ENCODE measurements at regions not wholly inside any gene's neighbourhood (a gene's known extent, or its start where the extent isn't known, plus 50 kb on each side); places are given as distances from the start of the nearest gene placed in this dataset.

GRCh38 chr18:54076166-54076565, 148.3 kb downstream of the MBD2 start:
- no peak overlapping the region for H3K4me3 ChIP-seq (ENCODE audit: low read length)
- H4K20me1 ChIP-seq (ENCODE audit: insufficient read depth, low read depth, low read length), result no peaks in the 10 kb centered on the region
- H3K36me3 ChIP-seq (ENCODE audit: insufficient read depth, low read length), result no peaks in the 10 kb centered on the region
- H3K27ac ChIP-seq (ENCODE audit: low read length), result no peak overlapping the region
- no peak overlapping the region for H3K9ac ChIP-seq (ENCODE audit: low read length)
- no peak for DNase-seq
- no peaks in the 10 kb centered on the region for H3K9me2 ChIP-seq (replicated peaks; ENCODE audit: insufficient read depth, low read length)
- H3K4me2 ChIP-seq (ENCODE audit: low read depth, low read length, poor library complexity, severe bottlenecking), result no peak overlapping the region
- no peaks in the 10 kb centered on the region for H3K79me2 ChIP-seq (ENCODE audit: low read length)
- H3K9me3 ChIP-seq (ENCODE audit: low read length), result no peaks in the 10 kb centered on the region
- no peaks in the 10 kb centered on the region for H3K4me1 ChIP-seq (ENCODE audit: low read length)
- no peak overlapping the region for H2AFZ ChIP-seq (ENCODE audit: low read length)
- no peaks in the 10 kb centered on the region for H3K27me3 ChIP-seq (ENCODE audit: low read length)

GRCh38 chr18:54075689-54076088, 148.8 kb downstream of the MBD2 start:
- no peaks in the 10 kb centered on the region for H3K4me1 ChIP-seq (ENCODE audit: low read length)
- no peak overlapping the region for H2AFZ ChIP-seq (ENCODE audit: low read length)
- H4K20me1 ChIP-seq (ENCODE audit: insufficient read depth, low read depth, low read length), result no peaks in the 10 kb centered on the region
- H3K9me2 ChIP-seq (replicated peaks; ENCODE audit: insufficient read depth, low read length), result no peaks in the 10 kb centered on the region
- H3K79me2 ChIP-seq (ENCODE audit: low read length), result no peaks in the 10 kb centered on the region
- H3K36me3 ChIP-seq (ENCODE audit: insufficient read depth, low read length), result no peaks in the 10 kb centered on the region
- no peak overlapping the region for H3K27ac ChIP-seq (ENCODE audit: low read length)
- H3K4me2 ChIP-seq (ENCODE audit: low read depth, low read length, poor library complexity, severe bottlenecking), result no peak overlapping the region
- no peak for DNase-seq
- H3K27me3 ChIP-seq (ENCODE audit: low read length), result no peaks in the 10 kb centered on the region
- H3K9ac ChIP-seq (ENCODE audit: low read length), result no peak overlapping the region
- H3K9me3 ChIP-seq (ENCODE audit: low read length), result no peaks in the 10 kb centered on the region
- H3K4me3 ChIP-seq (ENCODE audit: low read length), result no peak overlapping the region

- H3K9ac ChIP-seq (ENCODE audit: low read length), result no peak overlapping the region
- no peak overlapping the region for H3K4me3 ChIP-seq (ENCODE audit: low read length)
- no peaks in the 10 kb centered on the region for H3K36me3 ChIP-seq (ENCODE audit: insufficient read depth, low read length)
- H3K4me1 ChIP-seq (ENCODE audit: low read length), result no peaks in the 10 kb centered on the region
- no peak for DNase-seq
- H4K20me1 ChIP-seq (ENCODE audit: insufficient read depth, low read depth, low read length), result no peaks in the 10 kb centered on the region
- H3K4me2 ChIP-seq (ENCODE audit: low read depth, low read length, poor library complexity, severe bottlenecking), result no peak overlapping the region
- H2AFZ ChIP-seq (ENCODE audit: low read length), result no peak overlapping the region
- H3K27ac ChIP-seq (ENCODE audit: low read length), result no peak overlapping the region
- H3K27me3 ChIP-seq (ENCODE audit: low read length), result no peaks in the 10 kb centered on the region
- no peaks in the 10 kb centered on the region for H3K9me2 ChIP-seq (replicated peaks; ENCODE audit: insufficient read depth, low read length)
- H3K79me2 ChIP-seq (ENCODE audit: low read length), result no peaks in the 10 kb centered on the region
- no peaks in the 10 kb centered on the region for H3K9me3 ChIP-seq (ENCODE audit: low read length)
Measured at GRCh38 chr18:54069729-54070128, 154.7 kb downstream of the MBD2 start.

- Histone ChIP-seq H4K20me1 (ENCODE audit: insufficient read depth, low read depth, low read length) (no peaks in the 10 kb centered on the region), H3K9ac (ENCODE audit: low read length) (no peak overlapping the region), H3K27me3 (ENCODE audit: low read length) (no peaks in the 10 kb centered on the region), H3K27ac (ENCODE audit: low read length) (no peak overlapping the region), H2AFZ (ENCODE audit: low read length) (no peak overlapping the region), H3K9me3 (ENCODE audit: low read length) (no peaks in the 10 kb centered on the region), H3K4me2 (ENCODE audit: low read depth, low read length, poor library complexity, severe bottlenecking) (no peak overlapping the region), H3K4me1 (ENCODE audit: low read length) (no peaks in the 10 kb centered on the region), H3K9me2 (replicated peaks; ENCODE audit: insufficient read depth, low read length) (no peaks in the 10 kb centered on the region), H3K4me3 (ENCODE audit: low read length) (no peak overlapping the region), H3K79me2 (ENCODE audit: low read length) (no peaks in the 10 kb centered on the region), H3K36me3 (ENCODE audit: insufficient read depth, low read length) (no peaks in the 10 kb centered on the region)
- no peak for DNase-seq
Measured at GRCh38 chr18:54060343-54061005, 164.0 kb downstream of the MBD2 start.

- no peaks in the 10 kb centered on the region for H3K79me2 ChIP-seq (ENCODE audit: low read length)
- no peaks in the 10 kb centered on the region for H3K9me3 ChIP-seq (ENCODE audit: low read length)
- no peaks in the 10 kb centered on the region for H3K27me3 ChIP-seq (ENCODE audit: low read length)
- no peaks in the 10 kb centered on the region for H3K36me3 ChIP-seq (ENCODE audit: insufficient read depth, low read length)
- H3K4me2 ChIP-seq (ENCODE audit: low read depth, low read length, poor library complexity, severe bottlenecking), result no peak overlapping the region
- no peak overlapping the region for H3K9ac ChIP-seq (ENCODE audit: low read length)
- no peaks in the 10 kb centered on the region for H4K20me1 ChIP-seq (ENCODE audit: insufficient read depth, low read depth, low read length)
- no peak overlapping the region for H3K27ac ChIP-seq (ENCODE audit: low read length)
- DNase-seq, result no peak
- no peaks in the 10 kb centered on the region for H3K4me1 ChIP-seq (ENCODE audit: low read length)
- no peaks in the 10 kb centered on the region for H3K9me2 ChIP-seq (replicated peaks; ENCODE audit: insufficient read depth, low read length)
- H2AFZ ChIP-seq (ENCODE audit: low read length), result no peak overlapping the region
- no peak overlapping the region for H3K4me3 ChIP-seq (ENCODE audit: low read length)
Measured at GRCh38 chr18:54052732-54053429, 171.6 kb downstream of the MBD2 start.

- H3K9me2 ChIP-seq (replicated peaks; ENCODE audit: insufficient read depth, low read length), result no peaks in the 10 kb centered on the region
- H4K20me1 ChIP-seq (ENCODE audit: insufficient read depth, low read depth, low read length), result no peaks in the 10 kb centered on the region
- no peaks in the 10 kb centered on the region for H3K9me3 ChIP-seq (ENCODE audit: low read length)
- no peaks in the 10 kb centered on the region for H3K79me2 ChIP-seq (ENCODE audit: low read length)
- no peaks in the 10 kb centered on the region for H3K27me3 ChIP-seq (ENCODE audit: low read length)
- H3K27ac ChIP-seq (ENCODE audit: low read length), result no peak overlapping the region
- no peak overlapping the region for H3K4me2 ChIP-seq (ENCODE audit: low read depth, low read length, poor library complexity, severe bottlenecking)
- no peak overlapping the region for H3K9ac ChIP-seq (ENCODE audit: low read length)
- no peak for DNase-seq
- no peaks in the 10 kb centered on the region for H3K36me3 ChIP-seq (ENCODE audit: insufficient read depth, low read length)
- no peak overlapping the region for H3K4me3 ChIP-seq (ENCODE audit: low read length)
- no peaks in the 10 kb centered on the region for H3K4me1 ChIP-seq (ENCODE audit: low read length)
- H2AFZ ChIP-seq (ENCODE audit: low read length), result no peak overlapping the region
Measured at GRCh38 chr18:54052259-54052658, 172.2 kb downstream of the MBD2 start.

- DNase-seq, result no peak
- no peak overlapping the region for H3K9ac ChIP-seq (ENCODE audit: low read length)
- no peak overlapping the region for H2AFZ ChIP-seq (ENCODE audit: low read length)
- H3K79me2 ChIP-seq (ENCODE audit: low read length), result no peaks in the 10 kb centered on the region
- H3K27ac ChIP-seq (ENCODE audit: low read length), result no peak overlapping the region
- H3K4me2 ChIP-seq (ENCODE audit: low read depth, low read length, poor library complexity, severe bottlenecking), result no peak overlapping the region
- H4K20me1 ChIP-seq (ENCODE audit: insufficient read depth, low read depth, low read length), result no peaks in the 10 kb centered on the region
- no peaks in the 10 kb centered on the region for H3K9me3 ChIP-seq (ENCODE audit: low read length)
- no peaks in the 10 kb centered on the region for H3K4me1 ChIP-seq (ENCODE audit: low read length)
- H3K9me2 ChIP-seq (replicated peaks; ENCODE audit: insufficient read depth, low read length), result no peaks in the 10 kb centered on the region
- H3K4me3 ChIP-seq (ENCODE audit: low read length), result no peak overlapping the region
- no peaks in the 10 kb centered on the region for H3K36me3 ChIP-seq (ENCODE audit: insufficient read depth, low read length)
- no peaks in the 10 kb centered on the region for H3K27me3 ChIP-seq (ENCODE audit: low read length)
Measured at GRCh38 chr18:54043484-54044251, 180.8 kb downstream of the MBD2 start.

- no peaks in the 10 kb centered on the region for H4K20me1 ChIP-seq (ENCODE audit: insufficient read depth, low read depth, low read length)
- H3K4me3 ChIP-seq (ENCODE audit: low read length), result no peak overlapping the region
- no peaks in the 10 kb centered on the region for H3K4me1 ChIP-seq (ENCODE audit: low read length)
- H3K27ac ChIP-seq (ENCODE audit: low read length), result no peak overlapping the region
- H3K9me2 ChIP-seq (replicated peaks; ENCODE audit: insufficient read depth, low read length), result no peaks in the 10 kb centered on the region
- no peak overlapping the region for H3K9ac ChIP-seq (ENCODE audit: low read length)
- no peak overlapping the region for H3K4me2 ChIP-seq (ENCODE audit: low read depth, low read length, poor library complexity, severe bottlenecking)
- no peak for DNase-seq
- H3K79me2 ChIP-seq (ENCODE audit: low read length), result no peaks in the 10 kb centered on the region
- H2AFZ ChIP-seq (ENCODE audit: low read length), result no peak overlapping the region
- H3K27me3 ChIP-seq (ENCODE audit: low read length), result no peaks in the 10 kb centered on the region
- no peaks in the 10 kb centered on the region for H3K9me3 ChIP-seq (ENCODE audit: low read length)
- H3K36me3 ChIP-seq (ENCODE audit: insufficient read depth, low read length), result no peaks in the 10 kb centered on the region
Measured at GRCh38 chr18:54035927-54036326, 188.5 kb downstream of the MBD2 start.

Data from Karpas-422 (cell line).